SK-N-SH treated with all-trans-retinoic acid at 6 μM for 48 hours (cell line): ENCODE measurements at regions not wholly inside any gene's neighbourhood (a gene's known extent, or its start where the extent isn't known, plus 50 kb on each side); places are given as distances from the start of the nearest gene placed in this dataset.
A peak's percentile ranks its signal among the peaks of the same experiment; 100 is the strongest.

ENCODE experiments used
- ATAC-seq: fragments of 200-7000 bp; cut with Tn5 transposase; 3 replicates; pipeline ENCODE4 v1.9.1; 2020; ENCODE audit warnings: mild to moderate bottlenecking, moderate library complexity
- ARNTL ChIP-seq: fragments of 450-650 bp; formaldehyde crosslinking; IDR thresholded peaks from 2 replicates; pipeline ENCODE4 v1.5.0; 2020; ENCODE audit warnings: low read depth, mild to moderate bottlenecking, moderate library complexity, borderline replicate concordance
- BACH2 ChIP-seq: fragments of 250-450 bp; sonication (Bioruptor Pico); IDR thresholded peaks from 2 replicates; pipeline ENCODE4 v1.9.0; 2021; ENCODE audit warnings: mild to moderate bottlenecking, borderline replicate concordance
- CREB5 ChIP-seq: fragments of 250-450 bp; sonication (Bioruptor Pico); IDR thresholded peaks from 2 replicates; pipeline ENCODE4 v1.5.1; 2020; ENCODE audit warnings: low read depth, mild to moderate bottlenecking, moderate library complexity
- CSDC2 ChIP-seq: fragments of 250-450 bp; sonication (Bioruptor Pico); IDR thresholded peaks from 2 replicates; pipeline ENCODE4 v1.5.0; 2020; ENCODE audit warnings: mild to moderate bottlenecking, moderate library complexity
- CSRNP3 ChIP-seq: fragments of 250-450 bp; sonication (Bioruptor Pico); IDR thresholded peaks from 2 replicates; pipeline ENCODE4 v1.5.1; 2021; ENCODE audit warnings: mild to moderate bottlenecking, moderate library complexity
- ESRRG ChIP-seq: fragments of 250-450 bp; sonication (Bioruptor Pico); IDR thresholded peaks from 2 replicates; pipeline ENCODE4 v1.6.1; 2021; ENCODE audit warnings: mild to moderate bottlenecking
- GLIS3 ChIP-seq: fragments of 250-450 bp; sonication (Bioruptor Pico); IDR thresholded peaks from 2 replicates; pipeline ENCODE4 v1.5.0; 2020; ENCODE audit warnings: mild to moderate bottlenecking, moderate library complexity
- ISL1 ChIP-seq: fragments of 250-450 bp; sonication (Bioruptor Pico); IDR thresholded peaks from 2 replicates; pipeline ENCODE4 v2.1.2; 2022; ENCODE audit warnings: mild to moderate bottlenecking, moderate library complexity
- OSR1 ChIP-seq: fragments of 250-450 bp; sonication (Bioruptor Pico); IDR thresholded peaks from 2 replicates; pipeline ENCODE4 v1.8.0; 2022; ENCODE audit warnings: moderate library complexity, mild to moderate bottlenecking, inconsistent platforms
- PATZ1 ChIP-seq: fragments of 250-450 bp; sonication (Bioruptor Pico); IDR thresholded peaks from 2 replicates; pipeline ENCODE4 v1.8.0; 2020; ENCODE audit warnings: mild to moderate bottlenecking, moderate library complexity, borderline replicate concordance
- POU6F1 ChIP-seq: fragments of 250-450 bp; sonication (Bioruptor Pico); IDR thresholded peaks from 2 replicates; pipeline ENCODE4 v1.8.0; 2021; ENCODE audit warnings: low read depth, mild to moderate bottlenecking, moderate library complexity, borderline replicate concordance
- RARB ChIP-seq: fragments of 250-450 bp; sonication (Bioruptor Pico); IDR thresholded peaks from 2 replicates; pipeline ENCODE4 v1.8.0; 2021; ENCODE audit warnings: mild to moderate bottlenecking, moderate library complexity
- SNAI2 ChIP-seq: fragments of 250-450 bp; sonication (Bioruptor Pico); IDR thresholded peaks from 2 replicates; pipeline ENCODE4 v1.5.0; 2020; ENCODE audit warnings: mild to moderate bottlenecking, moderate library complexity
- TOX ChIP-seq: fragments of 250-450 bp; sonication (Bioruptor Pico); IDR thresholded peaks from 2 replicates; pipeline ENCODE4 v1.8.0; 2021; ENCODE audit warnings: mild to moderate bottlenecking, moderate library complexity, borderline replicate concordance
- TSHZ2 ChIP-seq: fragments of 250-450 bp; sonication (Bioruptor Pico); IDR thresholded peaks from 2 replicates; pipeline ENCODE4 v1.5.0; 2020; ENCODE audit warnings: mild to moderate bottlenecking, moderate library complexity
- ZFP3 ChIP-seq: fragments of 250-450 bp; sonication (Bioruptor Pico); IDR thresholded peaks from 2 replicates; pipeline ENCODE4 v1.5.0; 2020; ENCODE audit warnings: mild to moderate bottlenecking, moderate library complexity
- ZNF565 ChIP-seq: fragments of 450-650 bp; formaldehyde crosslinking; conservative IDR thresholded peaks from 2 replicates; pipeline ENCODE4 v1.5.0; 2020; ENCODE audit warnings: low read depth, mild to moderate bottlenecking, moderate library complexity
- ZNF70 ChIP-seq: fragments of 450-650 bp; formaldehyde crosslinking; IDR thresholded peaks from 2 replicates; pipeline ENCODE4 v1.5.0; 2020; ENCODE audit warnings: mild to moderate bottlenecking, moderate library complexity
- ZNF8 ChIP-seq: fragments of 450-650 bp; formaldehyde crosslinking; IDR thresholded peaks from 2 replicates; pipeline ENCODE4 v1.5.0; 2020; ENCODE audit warnings: mild to moderate bottlenecking, moderate library complexity

GRCh38 chr1:112169517-112169916 is 180.0 kb upstream of the KCND3 start:
- no peak for TF ChIP-seq ZFP3 (CRISPR knock-in tag)
- TF ChIP-seq ZNF70 (CRISPR knock-in tag), result no peak
- TF ChIP-seq ARNTL, result no peak
- no peak for TF ChIP-seq CSDC2 (CRISPR knock-in tag)
- no peak for TF ChIP-seq TOX (CRISPR knock-in tag)
- TF ChIP-seq RARB (CRISPR knock-in tag), result no peak
- no peak for TF ChIP-seq ISL1 (CRISPR knock-in tag)
- TF ChIP-seq POU6F1 (CRISPR knock-in tag), result no peak
- no peak for ATAC-seq

GRCh38 chr1:112172294-112172882 is 182.9 kb upstream of the KCND3 start:
- no peak for TF ChIP-seq PATZ1 (CRISPR knock-in tag)
- TF ChIP-seq CSDC2 (CRISPR knock-in tag), result 0 out of 2 replicates have a peak, but pooled peaks have one; percentile 64
- no peak for TF ChIP-seq GLIS3
- TF ChIP-seq SNAI2 (CRISPR knock-in tag), result no peak
- TF ChIP-seq ZFP3 (CRISPR knock-in tag), result 0 out of 2 replicates have a peak, but pooled peaks have one; percentile 40
- TF ChIP-seq TSHZ2 (CRISPR knock-in tag), result no peak

GRCh38 chr1:112177314-112177713 is 187.8 kb upstream of the KCND3 start:
- no peak for ATAC-seq
- no peak for TF ChIP-seq BACH2 (CRISPR knock-in tag)
- TF ChIP-seq CSDC2 (CRISPR knock-in tag), result no peak
- TF ChIP-seq ARNTL, result no peak
- TF ChIP-seq ZNF70 (CRISPR knock-in tag), result no peak

More at GRCh38 chr1:112172294-112172882, 182.9 kb upstream of the KCND3 start:
- peak; percentile 62; the same call in 1 of the 3 replicates for ATAC-seq

- no peak for ATAC-seq
- TF ChIP-seq ARNTL (no peak), ISL1 (CRISPR knock-in tag) (no peak), ZNF8 (no peak), PATZ1 (CRISPR knock-in tag) (no peak), CSRNP3 (CRISPR knock-in tag) (no peak), ZNF70 (CRISPR knock-in tag) (no peak), CREB5 (CRISPR knock-in tag) (no peak), TOX (CRISPR knock-in tag) (no peak), ZFP3 (CRISPR knock-in tag) (no peak), ESRRG (CRISPR knock-in tag) (no peak), TSHZ2 (CRISPR knock-in tag) (no peak), BACH2 (CRISPR knock-in tag) (no peak), OSR1 (no peak), ZNF565 (CRISPR knock-in tag) (no peak)
Measured at GRCh38 chr1:112188611-112189010, 199.1 kb upstream of the KCND3 start.
